ENCODE measurements at regions not wholly inside any gene's neighbourhood (a gene's known extent, or its start where the extent isn't known, plus 50 kb on each side); places are given as distances from the start of the nearest gene placed in this dataset.

- Histone ChIP-seq H4K20me1 (ENCODE audit: insufficient read depth) (no peaks in the 10 kb centered on the region), H3K9ac (ENCODE audit: low read length) (no peak overlapping the region), H2AFZ (ENCODE audit: low read depth, low read length) (no peak overlapping the region), H3K9me3 (ENCODE audit: low read length) (no peaks in the 10 kb centered on the region), H3K4me3 (ENCODE audit: low read length) (no peak overlapping the region), H3F3A (ENCODE audit: insufficient read depth, low read length, poor library complexity, severe bottlenecking) (no peaks in the 10 kb centered on the region), H3K27ac (ENCODE audit: low read length) (no peak overlapping the region), H3K79me2 (replicated peaks; ENCODE audit: insufficient read depth, low read length) (no peaks in the 10 kb centered on the region), H3K36me3 (ENCODE audit: insufficient read depth, low read length) (no peaks in the 10 kb centered on the region), H3K4me2 (ENCODE audit: low read length) (no peak overlapping the region), H3K27me3 (ENCODE audit: insufficient read depth, low read depth, low read length) (no peaks in the 10 kb centered on the region), H3K9me2 (ENCODE audit: insufficient read depth, low read length) (no peaks in the 10 kb centered on the region)
- TF ChIP-seq, protein P1, sequence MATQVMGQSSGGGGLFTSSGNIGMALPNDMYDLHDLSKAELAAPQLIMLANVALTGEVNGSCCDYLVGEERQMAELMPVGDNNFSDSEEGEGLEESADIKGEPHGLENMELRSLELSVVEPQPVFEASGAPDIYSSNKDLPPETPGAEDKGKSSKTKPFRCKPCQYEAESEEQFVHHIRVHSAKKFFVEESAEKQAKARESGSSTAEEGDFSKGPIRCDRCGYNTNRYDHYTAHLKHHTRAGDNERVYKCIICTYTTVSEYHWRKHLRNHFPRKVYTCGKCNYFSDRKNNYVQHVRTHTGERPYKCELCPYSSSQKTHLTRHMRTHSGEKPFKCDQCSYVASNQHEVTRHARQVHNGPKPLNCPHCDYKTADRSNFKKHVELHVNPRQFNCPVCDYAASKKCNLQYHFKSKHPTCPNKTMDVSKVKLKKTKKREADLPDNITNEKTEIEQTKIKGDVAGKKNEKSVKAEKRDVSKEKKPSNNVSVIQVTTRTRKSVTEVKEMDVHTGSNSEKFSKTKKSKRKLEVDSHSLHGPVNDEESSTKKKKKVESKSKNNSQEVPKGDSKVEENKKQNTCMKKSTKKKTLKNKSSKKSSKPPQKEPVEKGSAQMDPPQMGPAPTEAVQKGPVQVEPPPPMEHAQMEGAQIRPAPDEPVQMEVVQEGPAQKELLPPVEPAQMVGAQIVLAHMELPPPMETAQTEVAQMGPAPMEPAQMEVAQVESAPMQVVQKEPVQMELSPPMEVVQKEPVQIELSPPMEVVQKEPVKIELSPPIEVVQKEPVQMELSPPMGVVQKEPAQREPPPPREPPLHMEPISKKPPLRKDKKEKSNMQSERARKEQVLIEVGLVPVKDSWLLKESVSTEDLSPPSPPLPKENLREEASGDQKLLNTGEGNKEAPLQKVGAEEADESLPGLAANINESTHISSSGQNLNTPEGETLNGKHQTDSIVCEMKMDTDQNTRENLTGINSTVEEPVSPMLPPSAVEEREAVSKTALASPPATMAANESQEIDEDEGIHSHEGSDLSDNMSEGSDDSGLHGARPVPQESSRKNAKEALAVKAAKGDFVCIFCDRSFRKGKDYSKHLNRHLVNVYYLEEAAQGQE (IDR thresholded peaks at IDR 0.05; ENCODE audit: borderline replicate concordance) = no peak
- no peak for TF ChIP-seq MXI1 (conservative IDR thresholded peaks at IDR 0.05; ENCODE audit: poor library complexity, severe bottlenecking)
- no peak for TF ChIP-seq SMC3 (conservative IDR thresholded peaks at IDR 0.05; ENCODE audit: poor library complexity)
- TF ChIP-seq EZH2 (IDR thresholded peaks at IDR 0.05; ENCODE audit: borderline replicate concordance, insufficient read depth, low read length, poor library complexity, severe bottlenecking) = no peak
- TF ChIP-seq POLR2AphosphoS5 (IDR thresholded peaks at IDR 0.05) = no peak
- TF ChIP-seq EP300 (conservative IDR thresholded peaks at IDR 0.05; ENCODE audit: poor library complexity, severe bottlenecking) = no peak
- TF ChIP-seq, protein P2, sequence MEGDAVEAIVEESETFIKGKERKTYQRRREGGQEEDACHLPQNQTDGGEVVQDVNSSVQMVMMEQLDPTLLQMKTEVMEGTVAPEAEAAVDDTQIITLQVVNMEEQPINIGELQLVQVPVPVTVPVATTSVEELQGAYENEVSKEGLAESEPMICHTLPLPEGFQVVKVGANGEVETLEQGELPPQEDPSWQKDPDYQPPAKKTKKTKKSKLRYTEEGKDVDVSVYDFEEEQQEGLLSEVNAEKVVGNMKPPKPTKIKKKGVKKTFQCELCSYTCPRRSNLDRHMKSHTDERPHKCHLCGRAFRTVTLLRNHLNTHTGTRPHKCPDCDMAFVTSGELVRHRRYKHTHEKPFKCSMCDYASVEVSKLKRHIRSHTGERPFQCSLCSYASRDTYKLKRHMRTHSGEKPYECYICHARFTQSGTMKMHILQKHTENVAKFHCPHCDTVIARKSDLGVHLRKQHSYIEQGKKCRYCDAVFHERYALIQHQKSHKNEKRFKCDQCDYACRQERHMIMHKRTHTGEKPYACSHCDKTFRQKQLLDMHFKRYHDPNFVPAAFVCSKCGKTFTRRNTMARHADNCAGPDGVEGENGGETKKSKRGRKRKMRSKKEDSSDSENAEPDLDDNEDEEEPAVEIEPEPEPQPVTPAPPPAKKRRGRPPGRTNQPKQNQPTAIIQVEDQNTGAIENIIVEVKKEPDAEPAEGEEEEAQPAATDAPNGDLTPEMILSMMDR (IDR thresholded peaks at IDR 0.05; ENCODE audit: poor library complexity, severe bottlenecking) = no peak
- no peak for TF ChIP-seq TAF1 (IDR thresholded peaks at IDR 0.05; ENCODE audit: low read depth)
- TF ChIP-seq RAD21 (conservative IDR thresholded peaks at IDR 0.05) = no peak
Measured at GRCh38 chr10:98320486-98321185, 52.6 kb upstream of the LOXL4 start.

DNA sequence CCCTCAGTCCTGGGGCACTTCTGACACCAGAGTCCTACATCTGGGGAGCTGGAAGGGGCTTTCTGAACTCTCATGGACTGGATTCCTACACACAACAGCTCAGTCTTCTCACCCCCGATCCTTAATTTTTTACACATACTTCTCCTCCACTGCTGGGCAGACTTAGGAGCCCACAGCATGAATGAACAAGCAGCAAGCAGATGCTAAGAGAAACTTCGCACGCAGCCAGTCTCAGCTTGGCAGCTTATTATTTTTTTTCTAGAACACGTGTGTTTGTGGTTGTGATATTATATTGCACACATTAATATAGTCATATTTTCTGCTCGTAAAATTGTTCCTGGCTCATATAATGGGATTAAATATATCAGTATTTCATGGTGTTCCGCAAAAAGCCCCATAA lies 50.9 kb upstream of the LOXL4 start:
- Histone ChIP-seq H3F3A (ENCODE audit: insufficient read depth, low read length, poor library complexity, severe bottlenecking) (no peaks in the 10 kb centered on the region), H4K20me1 (ENCODE audit: insufficient read depth) (no peaks in the 10 kb centered on the region), H3K4me2 (ENCODE audit: low read length) (no peak overlapping the region), H3K9me2 (ENCODE audit: insufficient read depth, low read length) (no peaks in the 10 kb centered on the region), H3K9me3 (ENCODE audit: low read length) (no peaks in the 10 kb centered on the region), H3K4me3 (ENCODE audit: low read length) (no peak overlapping the region), H3K36me3 (ENCODE audit: insufficient read depth, low read length) (no peaks in the 10 kb centered on the region), H3K9ac (ENCODE audit: low read length) (no peak overlapping the region), H3K27ac (ENCODE audit: low read length) (no peak overlapping the region), H3K79me2 (replicated peaks; ENCODE audit: insufficient read depth, low read length) (no peaks in the 10 kb centered on the region), H3K27me3 (ENCODE audit: insufficient read depth, low read depth, low read length) (no peaks in the 10 kb centered on the region), H2AFZ (ENCODE audit: low read depth, low read length) (no peak overlapping the region)
- TF ChIP-seq POLR2AphosphoS5 (IDR thresholded peaks at IDR 0.05) (no peak), MXI1 (conservative IDR thresholded peaks at IDR 0.05; ENCODE audit: poor library complexity, severe bottlenecking) (no peak), RAD21 (conservative IDR thresholded peaks at IDR 0.05) (no peak), EZH2 (IDR thresholded peaks at IDR 0.05; ENCODE audit: borderline replicate concordance, insufficient read depth, low read length, poor library complexity, severe bottlenecking) (no peak), SMC3 (conservative IDR thresholded peaks at IDR 0.05; ENCODE audit: poor library complexity) (no peak), TAF1 (IDR thresholded peaks at IDR 0.05; ENCODE audit: low read depth) (no peak), EP300 (conservative IDR thresholded peaks at IDR 0.05; ENCODE audit: poor library complexity, severe bottlenecking) (no peak)
- TF ChIP-seq, protein P2 (IDR thresholded peaks at IDR 0.05; ENCODE audit: poor library complexity, severe bottlenecking) = no peak
- TF ChIP-seq, protein P1 (IDR thresholded peaks at IDR 0.05; ENCODE audit: borderline replicate concordance) = no peak

Measured in neural cell (in vitro differentiated cells).